BJ (cell line): ENCODE measurements at regions not wholly inside any gene's neighbourhood (a gene's known extent, or its start where the extent isn't known, plus 50 kb on each side); places are given as distances from the start of the nearest gene placed in this dataset.

Source experiments
- CTCF ChIA-PET: fragments of 350-600 bp; formaldehyde crosslinking; extraction: SDS; loops from one replicate; lab custom pipeline; 2021; ENCODE audit warnings: antibody characterized with exemption, inconsistent platforms; lab: Yijun Ruan, JAX
- POLR2A ChIA-PET: fragments of 300-600 bp; sonication (Branson Sonifier 250); formaldehyde crosslinking; extraction: SDS; loops from one replicate; lab custom pipeline; 2021; ENCODE audit warnings: antibody characterized with exemption; lab: Charles Lee
- DNase-seq: peaks from one replicate; pipeline ENCODE4 v3.0.0-alpha.2; 2011; ENCODE audit warnings: low read depth
- H3K27me3 ChIP-seq: 2 replicates; pipeline ENCODE4 v1.6.0; 2011; ENCODE audit warnings: low read length; ENCODE audit not compliant: control insufficient read depth, insufficient read depth
- H3K36me3 ChIP-seq: 2 replicates; pipeline ENCODE4 v1.5.1; 2011; ENCODE audit warnings: low read length; ENCODE audit not compliant: control insufficient read depth, insufficient read depth
- H3K4me3 ChIP-seq: 2 replicates; pipeline ENCODE4 v1.5.1; 2011; ENCODE audit warnings: low read depth, mild to moderate bottlenecking, control low read depth, low read length
- CTCF ChIP-seq: IDR thresholded peaks from 2 replicates; pipeline ENCODE4 v1.5.1; 2011; ENCODE audit warnings: low read depth, mild to moderate bottlenecking, control low read depth, inconsistent platforms, low read length, moderate library complexity; ENCODE audit not compliant: insufficient read depth

GRCh38 chr2:118475622-118476205, 371.7 kb downstream of the EN1 start:
- no peaks in the 10 kb centered on the region for H3K27me3 ChIP-seq
- no peak overlapping the region for H3K4me3 ChIP-seq
- no peak for DNase-seq
- ChIA-PET POLR2A (no interaction called here), CTCF (no interaction called here)
- no peak for TF ChIP-seq CTCF
- no peaks in the 10 kb centered on the region for H3K36me3 ChIP-seq

GRCh38 chr2:118474541-118474920, 372.9 kb downstream of the EN1 start:
- CTCF ChIA-PET, result interaction anchor here (0.8 kb wide), 1 partner anchor 381 kb away, joined by 3 read pairs; no protein-coding TSS in a partner anchor
- no peak for TF ChIP-seq CTCF
- no peaks in the 10 kb centered on the region for H3K27me3 ChIP-seq
- H3K4me3 ChIP-seq, result no peak overlapping the region
- no peak for DNase-seq
- POLR2A ChIA-PET, result no interaction called here
- H3K36me3 ChIP-seq, result no peaks in the 10 kb centered on the region

- no peaks in the 10 kb centered on the region for H3K36me3 ChIP-seq
- POLR2A ChIA-PET, result no interaction called here
- H3K4me3 ChIP-seq, result no peak overlapping the region
- CTCF ChIA-PET, result interaction anchor here (0.8 kb wide), 1 partner anchor 381 kb away, joined by 3 read pairs; no protein-coding TSS in a partner anchor
- no peaks in the 10 kb centered on the region for H3K27me3 ChIP-seq
- no peak for DNase-seq
- TF ChIP-seq CTCF, result no peak
Observed at GRCh38 chr2:118473846-118474540, 373.5 kb downstream of the EN1 start.

- no peak for DNase-seq
- H3K4me3 ChIP-seq, result no peak overlapping the region
- no peaks in the 10 kb centered on the region for H3K36me3 ChIP-seq
- no peak for TF ChIP-seq CTCF
- ChIA-PET CTCF (no interaction called here), POLR2A (no interaction called here)
- H3K27me3 ChIP-seq, result no peaks in the 10 kb centered on the region
Observed at GRCh38 chr2:118473241-118473640, 374.2 kb downstream of the EN1 start.

- no peaks in the 10 kb centered on the region for H3K27me3 ChIP-seq
- no peak overlapping the region for H3K4me3 ChIP-seq
Observed at GRCh38 chr2:118470297-118470696, 377.2 kb downstream of the EN1 start.

More at GRCh38 chr2:118470297-118470696, 377.2 kb downstream of the EN1 start:
- ChIA-PET CTCF (no interaction called here), POLR2A (no interaction called here)
- no peak for TF ChIP-seq CTCF
- H3K36me3 ChIP-seq, result no peaks in the 10 kb centered on the region
- DNase-seq, result no peak
